GM21515 (cell line): ENCODE measurements at regions not wholly inside any gene's neighbourhood (a gene's known extent, or its start where the extent isn't known, plus 50 kb on each side); places are given as distances from the start of the nearest gene placed in this dataset.

Experiments
- ATAC-seq: cut with Tn5 transposase; IDR thresholded peaks from one replicate; pipeline ENCODE4 v1.9.1; 2021; ENCODE audit not compliant: unreplicated experiment

- no peak for ATAC-seq
These were observed 121.1 kb downstream of the HGF start for GRCh38 chr7:81648716-81649115.

- ATAC-seq = no peak
These were observed 124.4 kb downstream of the HGF start for GRCh38 chr7:81645435-81645834.

GRCh38 chr7:81641873-81642272 lies 128.0 kb downstream of the HGF start:
- no peak for ATAC-seq

GRCh38 chr7:81638198-81638597 lies 131.6 kb downstream of the HGF start:
- ATAC-seq = no peak

- ATAC-seq = no peak
These were observed 132.3 kb downstream of the HGF start for GRCh38 chr7:81637534-81637933.

GRCh38 chr7:81632418-81632817 lies 137.4 kb downstream of the HGF start:
- ATAC-seq = no peak

GRCh38 chr7:81630600-81630999 lies 139.2 kb downstream of the HGF start:
- no peak for ATAC-seq

- ATAC-seq = no peak
These were observed 140.1 kb downstream of the HGF start for GRCh38 chr7:81629702-81630101.

- no peak for ATAC-seq
These were observed 140.9 kb downstream of the HGF start for GRCh38 chr7:81628951-81629350.

- no peak for ATAC-seq
These were observed 142.1 kb downstream of the HGF start for GRCh38 chr7:81627536-81628287.

- ATAC-seq = no peak
These were observed 143.8 kb downstream of the HGF start for GRCh38 chr7:81626008-81626407.

GRCh38 chr7:81624650-81625631 lies 144.9 kb downstream of the HGF start:
- no peak for ATAC-seq

GRCh38 chr7:81624021-81624592 lies 145.7 kb downstream of the HGF start:
- ATAC-seq = no peak

GRCh38 chr7:81623251-81623855 lies 146.5 kb downstream of the HGF start:
- no peak for ATAC-seq

- no peak for ATAC-seq
These were observed 148.0 kb downstream of the HGF start for GRCh38 chr7:81621893-81622292.

GRCh38 chr7:81618396-81619014 lies 151.3 kb downstream of the HGF start:
- no peak for ATAC-seq

GRCh38 chr7:81616951-81617350 lies 152.9 kb downstream of the HGF start:
- no peak for ATAC-seq

GRCh38 chr7:81611805-81612204 lies 158.0 kb downstream of the HGF start:
- no peak for ATAC-seq

- ATAC-seq = no peak
These were observed 158.8 kb downstream of the HGF start for GRCh38 chr7:81611040-81611439.

GRCh38 chr7:81608748-81609382 lies 161.0 kb downstream of the HGF start:
- no peak for ATAC-seq
